Sigmoid colon (tissue), 4 donors: ENCODE measurements at regions not wholly inside any gene's neighbourhood (a gene's known extent, or its start where the extent isn't known, plus 50 kb on each side); places are given as distances from the start of the nearest gene placed in this dataset.

ENCODE experiments used
- EP300 ChIP-seq, 4 donors: sonication (generic); formaldehyde crosslinking; IDR thresholded peaks; one replicate each; pipeline ENCODE4 v1.6.1; 2017; ENCODE audit warnings: antibody characterized with exemption in 4 of 4
- POLR2A ChIP-seq, 2 donors: fragments of 450-650 bp; IDR thresholded peaks; one replicate each; pipeline ENCODE4 v1.6.1; 2016; ENCODE audit warnings: antibody characterized with exemption in 2 of 2, mild to moderate bottlenecking in 2 of 2, moderate library complexity in 2 of 2
- TF ChIP-seq, protein P1 (sequence below), 4 experiments: fragments of 450-650 bp in 3 of 4; fragments of 200-600 bp in 1 of 4; IDR thresholded peaks; one replicate each; pipeline ENCODE4 v1.5.1; 2016 to 2019; ENCODE audit warnings: antibody characterized with exemption in 4 of 4, mild to moderate bottlenecking in 3 of 4, moderate library complexity in 2 of 4

DNA sequence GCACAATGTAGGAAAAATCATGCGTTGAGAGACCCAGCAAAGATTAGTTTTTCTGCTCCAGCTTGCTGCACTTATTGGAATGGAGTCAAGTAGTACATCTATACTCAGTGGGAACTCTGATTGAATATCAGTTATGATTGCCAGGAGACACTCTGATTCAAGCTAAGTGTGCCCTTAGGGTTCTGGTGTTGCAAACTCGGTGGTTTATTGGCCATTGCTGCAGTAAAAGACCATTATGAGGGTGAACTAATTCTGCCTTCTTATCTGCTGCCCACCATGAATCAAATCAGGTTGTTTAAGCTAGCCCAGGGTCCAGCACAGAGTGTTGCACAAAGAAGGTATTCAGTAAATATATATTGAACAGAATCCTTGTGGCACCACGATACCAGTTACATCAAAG, 74.8 kb upstream of the GLS start:
- TF ChIP-seq EP300 (IDR thresholded peaks at IDR 0.05) (no peak), POLR2A (IDR thresholded peaks at IDR 0.05) (no peak)
- TF ChIP-seq, protein P1, sequence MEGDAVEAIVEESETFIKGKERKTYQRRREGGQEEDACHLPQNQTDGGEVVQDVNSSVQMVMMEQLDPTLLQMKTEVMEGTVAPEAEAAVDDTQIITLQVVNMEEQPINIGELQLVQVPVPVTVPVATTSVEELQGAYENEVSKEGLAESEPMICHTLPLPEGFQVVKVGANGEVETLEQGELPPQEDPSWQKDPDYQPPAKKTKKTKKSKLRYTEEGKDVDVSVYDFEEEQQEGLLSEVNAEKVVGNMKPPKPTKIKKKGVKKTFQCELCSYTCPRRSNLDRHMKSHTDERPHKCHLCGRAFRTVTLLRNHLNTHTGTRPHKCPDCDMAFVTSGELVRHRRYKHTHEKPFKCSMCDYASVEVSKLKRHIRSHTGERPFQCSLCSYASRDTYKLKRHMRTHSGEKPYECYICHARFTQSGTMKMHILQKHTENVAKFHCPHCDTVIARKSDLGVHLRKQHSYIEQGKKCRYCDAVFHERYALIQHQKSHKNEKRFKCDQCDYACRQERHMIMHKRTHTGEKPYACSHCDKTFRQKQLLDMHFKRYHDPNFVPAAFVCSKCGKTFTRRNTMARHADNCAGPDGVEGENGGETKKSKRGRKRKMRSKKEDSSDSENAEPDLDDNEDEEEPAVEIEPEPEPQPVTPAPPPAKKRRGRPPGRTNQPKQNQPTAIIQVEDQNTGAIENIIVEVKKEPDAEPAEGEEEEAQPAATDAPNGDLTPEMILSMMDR (IDR thresholded peaks at IDR 0.05): no peak
